Left lung (tissue), 4 donors: ENCODE measurements at regions not wholly inside any gene's neighbourhood (a gene's known extent, or its start where the extent isn't known, plus 50 kb on each side); places are given as distances from the start of the nearest gene placed in this dataset.
A peak's percentile ranks its signal among the peaks of the same experiment; 100 is the strongest.
"Not testable (repeated sequence)": the region's sequence is repeated elsewhere in the genome, so short reads cannot be mapped to it uniquely, and the experiment has no call there.

Source experiments
- ATAC-seq: fragments of 200-7000 bp; cut with Tn5 transposase; one replicate; pipeline ENCODE4 v1.9.1; 2020; ENCODE audit warnings: moderate library complexity
- DNase-seq, 4 donors: peaks; one replicate each; pipeline ENCODE4 v3.0.0-alpha.2; 2013 to 2020
- H3K27ac ChIP-seq, 2 donors: fragments of 200-600 bp; sonication (generic) in 1 of 2; one replicate each; pipeline versions ENCODE4 v1.5.0 to v1.8.0; 2020 to 2021
- H3K27me3 ChIP-seq, 2 donors: fragments of 200-600 bp; sonication (generic) in 1 of 2; one replicate each; pipeline versions ENCODE4 v1.5.0 to v1.8.0; 2020 to 2021
- H3K36me3 ChIP-seq, 2 donors: fragments of 200-600 bp; sonication (generic) in 1 of 2; one replicate each; pipeline versions ENCODE4 v1.5.0 to v1.8.0; 2020 to 2021
- H3K4me1 ChIP-seq, 2 donors: fragments of 200-600 bp; one replicate each; pipeline ENCODE4 v1.8.0; 2021
- H3K4me3 ChIP-seq, 2 donors: fragments of 200-600 bp; sonication (generic) in 1 of 2; one replicate each; pipeline versions ENCODE4 v1.5.0 to v1.8.0; 2020 to 2021; ENCODE audit warnings: mild to moderate bottlenecking in 1 of 2
- H3K9me3 ChIP-seq, 2 donors: fragments of 200-600 bp; sonication (generic) in 1 of 2; one replicate each; pipeline versions ENCODE4 v1.5.0 to v1.8.0; 2020 to 2021
- CTCF ChIP-seq, 2 donors: fragments of 200-600 bp; sonication (generic) in 1 of 2; IDR thresholded peaks; one replicate each; pipeline versions ENCODE4 v1.5.0 to v1.8.0; 2021; ENCODE audit warnings: antibody characterized with exemption in 2 of 2
- intact Hi-C, 2 donors: fragments of 100-400 bp; cut with DNase I; formaldehyde crosslinking; loops; one replicate each; pipeline versions ENCODE4 v1.11.2 to v1.14.2; 2022
- donor health status: DM: no; HTN: yes; CAD: no.
- donor health status: DM: no; HTN: no; CAD: no.

GRCh38 chr7:79984210-79984609 lies 150.4 kb upstream of the GNAI1 start:
- Histone ChIP-seq H3K4me1 (no peaks in the 10 kb centered on the region), H3K27me3 (no peaks in the 10 kb centered on the region), H3K9me3 (no peaks in the 10 kb centered on the region), H3K4me3 (no peak overlapping the region), H3K36me3 (no peaks in the 10 kb centered on the region), H3K27ac (no peak overlapping the region)
- no peak for ATAC-seq
- TF ChIP-seq CTCF (IDR thresholded peaks at IDR 0.05): no peak
- intact Hi-C loops: no loop called here
- no peak for DNase-seq

DNA sequence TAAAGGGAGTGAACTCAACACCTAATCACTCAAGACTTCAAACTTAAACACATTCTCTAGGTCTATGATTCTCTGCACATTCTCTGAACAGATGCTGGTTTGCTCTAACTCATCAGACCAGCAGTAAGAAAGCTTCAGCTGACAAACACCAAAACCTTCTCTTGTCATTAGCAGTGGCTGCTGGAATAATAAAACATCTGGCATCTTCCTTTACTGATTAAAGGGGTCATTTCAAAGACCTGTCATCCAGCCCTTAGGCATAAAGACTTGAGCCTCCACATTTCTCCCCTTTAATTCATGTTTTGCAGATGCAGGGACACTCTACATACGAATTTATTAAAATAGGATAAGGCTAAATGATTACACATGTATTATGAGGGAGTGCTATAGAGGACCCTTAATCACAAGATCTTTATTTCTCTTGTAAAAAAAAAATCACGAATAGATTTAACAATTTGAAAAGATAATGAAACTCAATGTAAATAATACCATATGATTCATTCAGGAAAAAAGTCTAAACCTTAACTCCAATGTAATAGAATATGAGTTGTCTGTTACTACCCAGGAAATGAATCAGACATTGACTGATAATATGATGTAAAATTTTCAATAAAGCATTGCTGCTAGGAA lies 152.4 kb upstream of the GNAI1 start:
- no peak for TF ChIP-seq CTCF (IDR thresholded peaks at IDR 0.05)
- Histone ChIP-seq H3K27ac (no peak overlapping the region), H3K9me3 (peaks cover 0 to 6% of the 10 kb centered on the region in 2 donors), H3K27me3 (no peaks in the 10 kb centered on the region), H3K4me1 (no peaks in the 10 kb centered on the region), H3K36me3 (no peaks in the 10 kb centered on the region), H3K4me3 (no peak overlapping the region)
- ATAC-seq (no peak), DNase-seq (peak in 1 of 4 donors; percentile 37)
- intact Hi-C loops: no loop called here

- H3K9me3 ChIP-seq: peaks cover 0 to 14% of the 10 kb centered on the region in 2 donors
Observed at GRCh38 chr7:79980376-79980775, 154.3 kb upstream of the GNAI1 start.

DNA sequence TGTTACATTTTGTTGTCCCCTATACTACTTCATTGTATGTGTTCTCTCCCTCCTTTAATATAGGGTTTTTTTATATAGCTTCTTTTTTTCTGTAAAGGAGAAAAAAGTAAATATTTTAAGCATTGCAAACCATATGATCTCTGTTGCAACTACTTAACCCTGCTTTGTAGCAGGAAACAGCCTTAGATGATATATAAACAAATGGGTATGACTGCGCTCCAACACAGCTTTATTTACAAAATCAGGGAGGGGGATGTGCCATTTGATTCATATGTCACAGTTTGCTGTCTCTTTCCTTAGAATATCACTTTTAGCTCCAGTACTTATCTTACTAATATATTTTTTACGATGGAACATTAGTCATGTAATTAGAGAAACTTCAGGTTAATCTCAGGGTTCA lies 155.2 kb upstream of the GNAI1 start:
- no peak for TF ChIP-seq CTCF (IDR thresholded peaks at IDR 0.05)
- intact Hi-C loops: no loop called here
- Histone ChIP-seq H3K27me3 (no peaks in the 10 kb centered on the region), H3K27ac (no peak overlapping the region), H3K4me3 (no peak overlapping the region), H3K4me1 (no peaks in the 10 kb centered on the region), H3K9me3 (peaks cover 0 to 14% of the 10 kb centered on the region in 2 donors), H3K36me3 (no peaks in the 10 kb centered on the region)
- DNase-seq (peak in 1 of 4 donors; percentile 46), ATAC-seq (no peak)

More at GRCh38 chr7:79980376-79980775, 154.3 kb upstream of the GNAI1 start:
- Histone ChIP-seq H3K4me3 (no peak overlapping the region), H3K36me3 (no peaks in the 10 kb centered on the region), H3K27ac (no peak overlapping the region), H3K27me3 (no peaks in the 10 kb centered on the region), H3K4me1 (no peaks in the 10 kb centered on the region)
- no peak for ATAC-seq
- intact Hi-C loops: no loop called here
- no peak for DNase-seq
- no peak for TF ChIP-seq CTCF (IDR thresholded peaks at IDR 0.05)

- Histone ChIP-seq H3K9me3 (peaks cover 0 to 14% of the 10 kb centered on the region in 2 donors), H3K27me3 (no peaks in the 10 kb centered on the region), H3K27ac (no peak overlapping the region), H3K4me3 (no peak overlapping the region), H3K36me3 (no peaks in the 10 kb centered on the region), H3K4me1 (no peaks in the 10 kb centered on the region)
- no peak for TF ChIP-seq CTCF (IDR thresholded peaks at IDR 0.05)
- ATAC-seq: no peak
- peak in 1 of 4 donors; percentile 65 for DNase-seq
- intact Hi-C loops: no loop called here
Observed at GRCh38 chr7:79977481-79977880, 157.2 kb upstream of the GNAI1 start.

- H3K27ac ChIP-seq, DNase-seq, intact Hi-C loops, H3K27me3 ChIP-seq, H3K36me3 ChIP-seq, H3K4me1 ChIP-seq, H3K4me3 ChIP-seq, ATAC-seq: not testable (repeated sequence)
- peaks cover 0 to 14% of the 10 kb centered on the region in 2 donors for H3K9me3 ChIP-seq
Observed at GRCh38 chr7:79976711-79977020, 158.0 kb upstream of the GNAI1 start.

- peak in 1 of 4 donors; percentile 14 for DNase-seq
- H3K4me3 ChIP-seq, ATAC-seq, H3K27me3 ChIP-seq, H3K27ac ChIP-seq, H3K36me3 ChIP-seq, intact Hi-C loops, H3K4me1 ChIP-seq: not testable (repeated sequence)
- peaks cover 0 to 14% of the 10 kb centered on the region in 2 donors for H3K9me3 ChIP-seq
Observed at GRCh38 chr7:79975986-79976710, 158.5 kb upstream of the GNAI1 start.
